ENCODE measurements at regions not wholly inside any gene's neighbourhood (a gene's known extent, or its start where the extent isn't known, plus 50 kb on each side); places are given as distances from the start of the nearest gene placed in this dataset.

GRCh38 chr2:200084036-200084435 is 128.7 kb downstream of the MAIP1 start:
- intact Hi-C loops (cut with DNase I), result no loop called here
- Histone ChIP-seq H3K27ac (no peak overlapping the region), H3K9me3 (no peaks in the 10 kb centered on the region), H3K27me3 (no peaks in the 10 kb centered on the region), H3K4me3 (no peak overlapping the region), H3K36me3 (no peaks in the 10 kb centered on the region), H3K4me1 (no peaks in the 10 kb centered on the region)
- TF ChIP-seq, protein P1, sequence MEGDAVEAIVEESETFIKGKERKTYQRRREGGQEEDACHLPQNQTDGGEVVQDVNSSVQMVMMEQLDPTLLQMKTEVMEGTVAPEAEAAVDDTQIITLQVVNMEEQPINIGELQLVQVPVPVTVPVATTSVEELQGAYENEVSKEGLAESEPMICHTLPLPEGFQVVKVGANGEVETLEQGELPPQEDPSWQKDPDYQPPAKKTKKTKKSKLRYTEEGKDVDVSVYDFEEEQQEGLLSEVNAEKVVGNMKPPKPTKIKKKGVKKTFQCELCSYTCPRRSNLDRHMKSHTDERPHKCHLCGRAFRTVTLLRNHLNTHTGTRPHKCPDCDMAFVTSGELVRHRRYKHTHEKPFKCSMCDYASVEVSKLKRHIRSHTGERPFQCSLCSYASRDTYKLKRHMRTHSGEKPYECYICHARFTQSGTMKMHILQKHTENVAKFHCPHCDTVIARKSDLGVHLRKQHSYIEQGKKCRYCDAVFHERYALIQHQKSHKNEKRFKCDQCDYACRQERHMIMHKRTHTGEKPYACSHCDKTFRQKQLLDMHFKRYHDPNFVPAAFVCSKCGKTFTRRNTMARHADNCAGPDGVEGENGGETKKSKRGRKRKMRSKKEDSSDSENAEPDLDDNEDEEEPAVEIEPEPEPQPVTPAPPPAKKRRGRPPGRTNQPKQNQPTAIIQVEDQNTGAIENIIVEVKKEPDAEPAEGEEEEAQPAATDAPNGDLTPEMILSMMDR (IDR thresholded peaks at IDR 0.05), result no peak
- TF ChIP-seq POLR2A (IDR thresholded peaks at IDR 0.05), result no peak
- ATAC-seq, result no peak
- no peak for DNase-seq

- intact Hi-C loops (cut with DNase I), result no loop called here
- no peaks in the 10 kb centered on the region for H3K36me3 ChIP-seq
- H3K4me3 ChIP-seq, result no peak overlapping the region
- no peak overlapping the region for H3K27ac ChIP-seq
- H3K4me1 ChIP-seq, result peaks cover 0 to under 1% (median 0%) of the 10 kb centered on the region in 4 donors
- TF ChIP-seq POLR2A (IDR thresholded peaks at IDR 0.05), result no peak
- TF ChIP-seq, protein P1 (IDR thresholded peaks at IDR 0.05), result no peak
- H3K9me3 ChIP-seq, result no peaks in the 10 kb centered on the region
- no peak for DNase-seq
- WGBS (ENCODE audit: insufficient coverage, low coverage, low lambda C conversion rate, missing lambda C conversion rate), result 78% methylated on average over 8 of the region's 9 CpGs
- H3K27me3 ChIP-seq, result no peaks in the 10 kb centered on the region
- no peak for ATAC-seq
Measured at GRCh38 chr2:200086911-200087310, 131.5 kb downstream of the MAIP1 start.

GRCh38 chr2:200087451-200087850 is 132.1 kb downstream of the MAIP1 start:
- intact Hi-C loops (cut with DNase I), result no loop called here
- DNase-seq, result no peak

GRCh38 chr2:200089040-200089755 is 133.8 kb downstream of the MAIP1 start:
- DNase-seq, result no peak
- no peaks in the 10 kb centered on the region for H3K9me3 ChIP-seq
- intact Hi-C loops (cut with DNase I), result no loop called here
- no peaks in the 10 kb centered on the region for H3K36me3 ChIP-seq
- no peaks in the 10 kb centered on the region for H3K27me3 ChIP-seq
- TF ChIP-seq, protein P1 (IDR thresholded peaks at IDR 0.05), result no peak
- ATAC-seq, result no peak
- WGBS (ENCODE audit: insufficient coverage, low coverage, low lambda C conversion rate, missing lambda C conversion rate), result 84% methylated on average over 6 of the region's 6 CpGs
- H3K4me3 ChIP-seq, result no peak overlapping the region
- H3K27ac ChIP-seq, result no peak overlapping the region
- H3K4me1 ChIP-seq, result peaks cover 0 to 7% (median 0%) of the 10 kb centered on the region in 4 donors

More at GRCh38 chr2:200087451-200087850, 132.1 kb downstream of the MAIP1 start:
- Histone ChIP-seq H3K27ac (no peak overlapping the region), H3K4me3 (no peak overlapping the region), H3K4me1 (peaks cover 0 to 5% (median 0%) of the 10 kb centered on the region in 4 donors), H3K27me3 (no peaks in the 10 kb centered on the region), H3K9me3 (no peaks in the 10 kb centered on the region), H3K36me3 (no peaks in the 10 kb centered on the region)
- TF ChIP-seq, protein P1 (IDR thresholded peaks at IDR 0.05), result no peak
- no peak for TF ChIP-seq POLR2A (IDR thresholded peaks at IDR 0.05)
- ATAC-seq, result no peak
- 53% methylated on average over 5 of the region's 5 CpGs for WGBS (ENCODE audit: insufficient coverage, low coverage, low lambda C conversion rate, missing lambda C conversion rate)

GRCh38 chr2:200089756-200090109 is 134.4 kb downstream of the MAIP1 start:
- H3K9me3 ChIP-seq, result no peaks in the 10 kb centered on the region
- H3K27me3 ChIP-seq, result no peaks in the 10 kb centered on the region
- H3K36me3 ChIP-seq, result no peaks in the 10 kb centered on the region
- no peak overlapping the region for H3K4me3 ChIP-seq
- WGBS (ENCODE audit: insufficient coverage, low coverage, low lambda C conversion rate, missing lambda C conversion rate), result 75% methylated on average over 1 of the region's 6 CpGs
- intact Hi-C loops (cut with DNase I), result no loop called here
- TF ChIP-seq, protein P1 (IDR thresholded peaks at IDR 0.05), result no peak
- TF ChIP-seq POLR2A (IDR thresholded peaks at IDR 0.05), result no peak
- ATAC-seq (no peak), DNase-seq (no peak)
- peaks cover 0 to 7% (median 0%) of the 10 kb centered on the region in 4 donors for H3K4me1 ChIP-seq
- no peak overlapping the region for H3K27ac ChIP-seq
